Esophagus squamous epithelium (tissue), 5 donors: ENCODE measurements at regions not wholly inside any gene's neighbourhood (a gene's known extent, or its start where the extent isn't known, plus 50 kb on each side); places are given as distances from the start of the nearest gene placed in this dataset.

ENCODE experiments used
- DNase-seq: peaks from one replicate; lab custom pipeline; 2025; lab: John Stamatoyannopoulos, UW
- H3K27ac ChIP-seq, 4 donors: fragments of 200-600 bp; sonication (generic); one replicate each; pipeline ENCODE4 v1.5.1; 2016 to 2019; ENCODE audit warnings: mild to moderate bottlenecking in 1 of 4
- H3K27me3 ChIP-seq, 4 donors: fragments of 200-600 bp; sonication (generic); 1 replicate in 3 of 4; 2 replicates in 1 of 4; pipeline versions ENCODE4 v1.5.1 to v1.6.0; 2017 to 2021; ENCODE audit warnings: antibody characterized with exemption in 1 of 4
- H3K36me3 ChIP-seq, 3 donors: fragments of 200-600 bp; sonication (generic); one replicate each; pipeline ENCODE4 v1.5.1; 2016 to 2019
- H3K4me1 ChIP-seq, 3 donors: fragments of 200-600 bp; sonication (generic); one replicate each; pipeline ENCODE4 v1.5.1; 2017 to 2019
- H3K4me3 ChIP-seq, 4 donors: fragments of 200-600 bp; sonication (generic); 1 replicate in 3 of 4; 2 replicates in 1 of 4; pipeline ENCODE4 v1.5.1; 2016 to 2019; ENCODE audit warnings: mild to moderate bottlenecking in 2 of 4, moderate library complexity in 1 of 4
- H3K9me3 ChIP-seq, 3 donors: fragments of 200-600 bp; sonication (generic); one replicate each; pipeline ENCODE4 v1.5.1; 2016 to 2019
- POLR2A ChIP-seq, 4 donors: fragments of 450-650 bp; IDR thresholded peaks; one replicate each; pipeline ENCODE4 v1.6.1; 2017; ENCODE audit warnings: antibody characterized with exemption in 4 of 4, mild to moderate bottlenecking in 4 of 4, moderate library complexity in 3 of 4
- WGBS, 2 donors: methylation state at CpG; one replicate each; pipeline ENCODE4 v1.1.5; 2018; 5-methylcytosine and 5-hydroxymethylcytosine counted together
- intact Hi-C: fragments of 100-400 bp; cut with DNase I; formaldehyde crosslinking; loops from one replicate; pipeline ENCODE4 v1.15.0; 2022
- TF ChIP-seq, protein P1 (sequence below), 6 experiments: fragments of 450-650 bp in 4 of 6; fragments of 200-600 bp in 2 of 6; sonication (generic) in 2 of 6; IDR thresholded peaks; one replicate each; pipeline ENCODE4 v1.5.1; 2016 to 2019; ENCODE audit warnings: antibody characterized with exemption in 6 of 6, mild to moderate bottlenecking in 4 of 6, moderate library complexity in 4 of 6
- donor health status: DM: yes; HTN: yes; CAD: no.

DNA sequence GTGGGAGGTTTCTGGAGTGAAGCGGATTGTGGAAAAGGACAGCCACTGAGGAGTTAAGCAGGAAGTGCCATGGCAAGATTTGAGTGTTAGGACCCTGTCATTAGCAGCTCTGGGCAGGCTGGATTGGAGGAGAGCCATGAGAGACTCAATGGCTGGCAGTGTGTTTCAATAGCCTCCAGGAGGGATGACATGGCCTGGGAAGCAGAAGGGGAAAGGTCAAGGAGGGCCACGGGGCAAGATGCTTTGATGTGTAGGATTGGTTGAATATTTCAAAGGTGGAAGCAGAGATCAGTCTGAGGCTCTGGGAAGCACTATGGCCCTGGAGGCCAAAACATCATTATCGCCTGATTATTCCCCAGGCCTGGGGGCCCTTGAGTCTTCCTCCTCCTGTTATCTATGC is 229.0 kb upstream of the HS6ST1 start:
- Histone ChIP-seq H3K4me3 (no peak overlapping the region), H3K36me3 (no peaks in the 10 kb centered on the region), H3K4me1 (no peaks in the 10 kb centered on the region), H3K27ac (no peak overlapping the region), H3K9me3 (no peaks in the 10 kb centered on the region), H3K27me3 (no peaks in the 10 kb centered on the region)
- intact Hi-C loops = no loop called here
- no peak for DNase-seq
- TF ChIP-seq, protein P1, sequence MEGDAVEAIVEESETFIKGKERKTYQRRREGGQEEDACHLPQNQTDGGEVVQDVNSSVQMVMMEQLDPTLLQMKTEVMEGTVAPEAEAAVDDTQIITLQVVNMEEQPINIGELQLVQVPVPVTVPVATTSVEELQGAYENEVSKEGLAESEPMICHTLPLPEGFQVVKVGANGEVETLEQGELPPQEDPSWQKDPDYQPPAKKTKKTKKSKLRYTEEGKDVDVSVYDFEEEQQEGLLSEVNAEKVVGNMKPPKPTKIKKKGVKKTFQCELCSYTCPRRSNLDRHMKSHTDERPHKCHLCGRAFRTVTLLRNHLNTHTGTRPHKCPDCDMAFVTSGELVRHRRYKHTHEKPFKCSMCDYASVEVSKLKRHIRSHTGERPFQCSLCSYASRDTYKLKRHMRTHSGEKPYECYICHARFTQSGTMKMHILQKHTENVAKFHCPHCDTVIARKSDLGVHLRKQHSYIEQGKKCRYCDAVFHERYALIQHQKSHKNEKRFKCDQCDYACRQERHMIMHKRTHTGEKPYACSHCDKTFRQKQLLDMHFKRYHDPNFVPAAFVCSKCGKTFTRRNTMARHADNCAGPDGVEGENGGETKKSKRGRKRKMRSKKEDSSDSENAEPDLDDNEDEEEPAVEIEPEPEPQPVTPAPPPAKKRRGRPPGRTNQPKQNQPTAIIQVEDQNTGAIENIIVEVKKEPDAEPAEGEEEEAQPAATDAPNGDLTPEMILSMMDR (IDR thresholded peaks at IDR 0.05) = no peak
- TF ChIP-seq POLR2A (IDR thresholded peaks at IDR 0.05) = no peak
- WGBS, 2 donors = 61 to 65% methylated on average over 3 of the region's 3 CpGs

DNA sequence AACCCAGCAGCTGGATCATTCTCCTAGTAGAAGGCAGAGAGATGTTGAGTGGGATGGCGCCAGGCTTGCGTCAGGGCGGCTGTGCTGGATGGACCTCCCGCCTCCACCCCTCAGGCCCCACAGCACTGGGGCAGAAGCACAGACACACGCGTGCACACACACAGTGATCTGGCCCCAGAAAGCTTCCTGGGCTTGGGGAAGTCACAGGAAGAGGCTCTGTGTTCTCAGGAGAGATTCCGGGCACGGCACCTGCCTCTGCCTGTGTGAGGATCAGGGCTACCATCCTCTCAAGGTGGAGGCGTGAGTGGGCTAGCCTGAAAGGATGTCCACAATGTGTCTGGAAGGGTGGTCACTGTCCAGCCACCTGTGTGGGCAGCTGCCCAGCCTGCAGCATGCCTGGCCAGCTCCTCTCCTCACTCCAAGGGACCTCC is 229.8 kb upstream of the HS6ST1 start:
- Histone ChIP-seq H3K4me3 (no peak overlapping the region), H3K9me3 (no peaks in the 10 kb centered on the region), H3K4me1 (no peaks in the 10 kb centered on the region), H3K27ac (no peak overlapping the region), H3K27me3 (no peaks in the 10 kb centered on the region), H3K36me3 (no peaks in the 10 kb centered on the region)
- WGBS, 2 donors = 92 to 100% methylated on average over 3 to 5 of the region's 9 CpGs
- intact Hi-C loops = no loop called here
- TF ChIP-seq, protein P1 (IDR thresholded peaks at IDR 0.05) = no peak
- no peak for TF ChIP-seq POLR2A (IDR thresholded peaks at IDR 0.05)
- DNase-seq = no peak

DNA sequence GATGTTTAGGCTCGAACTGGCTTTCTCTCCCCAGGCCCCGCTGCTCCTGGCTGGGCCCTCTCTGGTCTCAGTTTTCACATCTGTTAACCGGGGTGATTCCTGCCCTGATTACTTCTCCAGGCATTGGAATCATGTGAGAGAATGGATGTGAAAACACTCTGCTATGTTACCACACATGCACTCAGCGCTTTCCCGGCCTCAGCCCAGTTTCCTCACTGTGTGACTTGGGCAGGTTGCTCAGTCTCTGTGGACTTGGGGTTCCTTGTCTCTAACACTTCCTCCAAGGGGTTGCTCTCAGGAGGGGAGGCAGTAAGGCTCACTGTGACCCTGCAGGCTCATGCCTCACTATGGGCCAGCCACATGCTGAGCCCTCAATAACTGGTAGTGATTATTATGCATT is 230.4 kb upstream of the HS6ST1 start:
- Histone ChIP-seq H3K4me1 (no peaks in the 10 kb centered on the region), H3K27me3 (no peaks in the 10 kb centered on the region), H3K27ac (no peak overlapping the region), H3K4me3 (no peak overlapping the region), H3K36me3 (no peaks in the 10 kb centered on the region), H3K9me3 (no peaks in the 10 kb centered on the region)
- WGBS, 2 donors = 91 to 100% methylated on average over 3 to 5 of the region's 5 CpGs
- TF ChIP-seq POLR2A (IDR thresholded peaks at IDR 0.05) = no peak
- TF ChIP-seq, protein P1 (IDR thresholded peaks at IDR 0.05) = no peak
- no peak for DNase-seq
- intact Hi-C loops = no loop called here

DNA sequence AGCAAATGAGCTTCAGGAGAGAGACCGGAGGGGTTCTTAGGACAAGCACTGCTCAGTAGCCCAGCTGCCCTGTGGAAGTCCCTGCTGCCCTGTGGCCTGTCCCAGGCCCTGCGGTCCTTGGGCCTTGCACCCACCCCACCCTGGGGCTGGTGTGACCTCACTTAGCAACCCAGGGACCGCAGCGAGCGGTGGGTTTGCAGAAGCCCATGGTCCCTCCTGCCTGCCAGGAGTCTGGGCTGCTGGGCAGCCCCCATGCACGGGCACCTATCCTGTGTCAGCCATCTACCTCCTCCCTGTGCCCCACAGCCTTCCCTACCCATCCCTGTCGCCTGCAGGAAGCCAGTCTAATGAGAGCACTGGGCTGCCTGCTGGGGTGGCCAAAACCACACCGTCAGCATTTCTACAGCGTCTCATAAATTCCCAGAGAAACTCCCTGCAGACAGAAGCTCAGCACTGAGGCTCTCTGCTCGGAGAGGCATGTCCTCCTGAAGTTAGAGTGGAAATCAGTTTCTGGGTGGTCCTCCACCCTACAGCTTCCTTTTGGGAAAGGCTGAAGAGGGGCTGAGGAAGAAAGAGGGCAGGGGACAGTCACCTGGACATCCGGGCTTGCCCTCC is 231.1 kb upstream of the HS6ST1 start:
- H3K4me3 ChIP-seq = no peak overlapping the region
- WGBS, 2 donors = 81 to 89% methylated on average over 3 of the region's 11 CpGs
- no peak for DNase-seq
- no peaks in the 10 kb centered on the region for H3K9me3 ChIP-seq
- H3K27me3 ChIP-seq = no peaks in the 10 kb centered on the region
- TF ChIP-seq, protein P1 (IDR thresholded peaks at IDR 0.05) = no peak
- TF ChIP-seq POLR2A (IDR thresholded peaks at IDR 0.05) = no peak
- no peaks in the 10 kb centered on the region for H3K36me3 ChIP-seq
- H3K4me1 ChIP-seq = no peaks in the 10 kb centered on the region
- H3K27ac ChIP-seq = no peak overlapping the region
- intact Hi-C loops = no loop called here

DNA sequence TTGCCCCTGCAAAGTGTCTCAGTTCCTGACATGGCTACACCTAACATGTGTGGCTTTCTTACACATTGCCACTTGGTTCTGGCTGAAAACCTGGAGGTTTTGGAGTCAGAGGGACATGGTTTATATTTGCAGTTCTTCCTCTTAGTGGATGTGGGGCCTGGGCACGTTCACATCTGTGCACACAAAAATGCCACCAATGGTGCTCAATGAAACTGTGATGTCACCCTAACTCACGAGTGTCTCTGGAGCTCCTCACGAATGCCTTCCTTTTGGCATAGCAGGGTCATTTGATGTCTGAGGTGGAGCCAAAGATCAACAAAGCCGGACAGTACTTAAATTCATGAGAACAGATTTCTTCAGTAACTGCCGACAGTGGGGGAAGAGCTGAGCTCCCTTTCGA is 231.7 kb upstream of the HS6ST1 start:
- TF ChIP-seq POLR2A (IDR thresholded peaks at IDR 0.05) = no peak
- TF ChIP-seq, protein P1 (IDR thresholded peaks at IDR 0.05) = no peak
- 75 to 77% methylated on average over 6 of the region's 6 CpGs for WGBS, 2 donors
- Histone ChIP-seq H3K9me3 (no peaks in the 10 kb centered on the region), H3K27me3 (no peaks in the 10 kb centered on the region), H3K4me3 (no peak overlapping the region), H3K27ac (no peak overlapping the region), H3K4me1 (no peaks in the 10 kb centered on the region), H3K36me3 (no peaks in the 10 kb centered on the region)
- intact Hi-C loops = no loop called here
- DNase-seq = no peak
